ENCODE measurements at regions not wholly inside any gene's neighbourhood (a gene's known extent, or its start where the extent isn't known, plus 50 kb on each side); places are given as distances from the start of the nearest gene placed in this dataset.

DNA sequence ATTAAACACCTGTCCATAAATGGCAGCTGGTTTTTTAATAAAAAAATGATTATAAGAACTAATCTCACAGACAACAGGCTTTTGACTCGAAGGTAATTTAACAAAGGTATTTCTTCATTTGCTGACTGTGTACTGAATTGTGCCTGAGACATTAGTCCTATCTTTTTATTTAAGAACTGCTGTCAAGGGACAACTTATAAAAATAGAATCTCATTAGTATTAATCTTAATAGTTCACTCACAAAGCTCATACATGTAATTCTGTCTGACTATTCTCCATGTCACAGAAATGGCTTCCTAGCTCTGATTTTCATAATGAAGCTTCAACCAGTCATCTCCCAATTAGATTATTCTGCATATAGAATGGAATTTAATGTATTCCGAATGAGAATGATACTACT lies 276.9 kb upstream of the PDZRN3 start:
- no peak for DNase-seq (ENCODE audit: extremely low read depth in 1 of 2, low read depth in 1 of 2)

DNA sequence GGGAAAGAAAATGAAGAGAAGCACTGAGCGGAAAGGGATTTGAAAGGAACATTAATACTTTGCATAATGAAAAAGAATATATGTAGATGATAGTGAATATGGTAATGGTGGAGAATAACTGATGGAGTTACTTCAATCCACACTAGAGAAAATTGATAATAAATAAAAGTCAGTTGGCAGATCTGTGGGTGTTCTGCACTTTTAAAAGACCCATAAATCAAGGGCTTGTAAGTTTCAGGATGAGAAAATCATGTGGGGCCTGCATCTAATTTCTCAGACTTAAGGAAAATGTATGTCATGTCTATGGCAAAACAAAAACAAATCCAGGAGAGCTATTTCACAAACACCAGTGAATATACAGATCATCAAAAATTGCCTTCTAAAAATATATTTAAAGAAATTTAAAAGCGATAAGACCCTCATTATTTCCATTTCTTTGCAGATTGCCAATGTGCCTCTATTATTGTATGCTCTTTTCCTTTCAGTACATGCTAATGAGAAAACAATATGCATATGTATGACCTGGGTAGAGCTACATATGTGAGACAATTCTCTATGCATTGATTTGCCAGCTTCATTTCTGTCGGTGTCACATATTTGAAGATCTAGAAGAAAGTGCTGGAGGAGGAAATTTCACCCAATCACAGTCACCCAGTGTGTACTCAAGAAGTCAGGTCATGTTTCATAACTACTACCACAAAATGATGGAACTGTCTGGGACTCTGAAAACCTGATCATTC lies 269.9 kb upstream of the PDZRN3 start:
- DNase-seq (ENCODE audit: extremely low read depth in 1 of 2, low read depth in 1 of 2) = no peak

DNA sequence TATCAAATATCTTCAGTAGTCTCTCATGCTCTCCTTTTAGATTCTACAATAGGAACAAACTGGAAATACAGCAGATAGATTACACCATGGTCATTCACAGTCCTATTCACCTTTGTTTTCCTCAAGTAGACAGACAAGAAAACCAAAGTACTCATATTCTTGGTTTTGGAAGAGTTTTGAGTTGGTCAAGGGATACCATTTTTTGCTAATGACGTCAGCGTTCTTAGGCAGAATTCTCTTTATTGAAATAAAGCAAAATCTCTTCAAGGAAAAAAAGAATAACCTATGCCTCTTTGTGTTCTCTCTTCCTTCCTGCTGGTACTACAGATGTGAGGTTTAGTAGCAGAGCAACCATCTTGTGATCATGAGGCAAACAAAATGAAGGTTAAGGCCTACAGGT lies 268.3 kb upstream of the PDZRN3 start:
- DNase-seq (ENCODE audit: extremely low read depth in 1 of 2, low read depth in 1 of 2) = no peak

DNA sequence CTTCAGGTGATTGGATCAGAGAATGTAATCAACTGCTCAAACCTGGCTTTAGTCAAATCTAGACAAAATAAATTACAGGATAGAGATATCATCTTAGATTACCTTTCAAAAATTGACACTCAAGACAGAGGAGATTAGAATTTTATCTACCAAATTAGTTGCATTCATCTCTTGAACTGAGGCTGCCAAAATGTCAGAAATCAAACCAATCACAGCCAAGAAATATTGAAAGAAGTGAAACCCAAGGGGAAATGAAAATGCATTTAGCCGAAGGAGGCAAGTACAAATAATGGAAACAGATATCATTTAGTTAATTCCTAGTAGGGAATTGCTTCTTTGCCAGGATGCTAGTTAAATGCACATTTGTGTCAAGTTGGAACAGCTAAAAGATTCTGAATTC lies 261.1 kb upstream of the PDZRN3 start:
- no peak for DNase-seq (ENCODE audit: extremely low read depth in 1 of 2, low read depth in 1 of 2)

DNA sequence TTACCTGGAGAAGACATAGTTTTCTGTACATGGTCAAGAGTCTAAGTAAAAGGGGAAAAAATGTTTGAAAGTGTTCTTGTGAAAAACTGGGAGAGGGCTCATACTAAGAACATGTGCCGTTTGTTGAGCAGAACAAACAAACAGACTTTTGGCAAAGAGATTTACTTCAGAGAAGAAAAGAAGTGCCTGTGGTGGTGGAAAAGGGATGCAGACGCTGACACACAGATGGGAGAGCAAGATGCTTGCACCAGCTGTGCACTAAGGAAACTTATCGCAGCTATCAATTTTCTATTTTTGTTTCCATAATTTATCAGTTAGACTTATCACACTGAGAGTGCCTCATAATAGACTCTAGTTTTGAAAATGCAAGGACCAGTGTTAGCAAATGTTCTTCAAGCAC lies 259.6 kb upstream of the PDZRN3 start:
- DNase-seq (ENCODE audit: extremely low read depth in 1 of 2, low read depth in 1 of 2) = no peak

DNA sequence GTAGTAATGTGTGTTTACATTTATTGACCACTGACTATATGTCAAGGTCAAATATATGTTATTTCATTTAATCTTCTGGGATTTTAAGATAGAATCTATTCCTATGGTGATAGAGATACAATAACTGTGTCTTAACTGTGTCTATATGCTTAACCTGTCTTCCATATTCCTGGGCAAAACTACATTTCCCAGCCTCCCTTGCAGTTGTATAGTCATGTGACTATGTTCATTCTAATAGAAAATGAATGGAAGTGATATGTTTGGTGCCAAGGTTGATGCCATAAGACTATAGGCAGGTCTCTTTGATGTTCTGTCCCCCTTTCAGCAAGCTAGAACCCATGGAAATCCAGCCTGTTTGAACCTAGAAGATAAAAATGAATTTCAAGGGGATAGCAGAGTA lies 258.8 kb upstream of the PDZRN3 start:
- DNase-seq (ENCODE audit: extremely low read depth in 1 of 2, low read depth in 1 of 2) = no peak

DNA sequence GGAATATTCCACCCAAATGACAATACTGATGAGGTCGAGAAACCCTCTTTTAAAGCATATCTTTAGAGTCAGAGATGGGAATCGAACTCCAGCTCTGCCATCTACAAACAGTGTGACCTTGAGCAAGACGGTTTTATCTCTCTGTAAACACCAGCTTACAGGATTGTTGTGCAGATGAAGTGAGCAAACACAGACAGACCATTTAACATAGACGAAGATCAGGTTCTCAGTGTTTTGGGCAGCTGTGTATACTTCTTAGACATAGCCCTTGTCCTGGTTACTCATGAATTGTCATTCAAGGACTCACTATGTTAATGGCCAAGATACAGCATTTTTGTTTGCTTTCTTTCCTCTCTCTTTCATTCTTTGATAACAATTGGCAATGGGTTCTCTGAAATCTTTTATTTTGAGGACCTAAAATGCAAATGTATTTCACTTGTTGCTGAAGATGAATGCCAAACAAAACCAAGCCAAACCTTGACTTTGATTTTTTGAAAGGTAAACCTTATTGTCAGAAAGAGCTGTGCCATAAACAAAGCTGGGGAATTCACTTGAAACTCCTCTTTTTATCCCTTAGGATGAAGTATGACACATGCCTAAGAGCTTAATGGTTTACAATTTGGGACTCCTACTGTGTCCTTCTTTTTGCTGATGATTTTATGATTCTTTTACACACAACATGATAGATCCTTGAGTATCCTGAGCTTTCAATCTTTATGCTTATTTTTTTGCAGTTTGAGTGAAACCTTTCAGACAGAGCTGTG lies 250.0 kb upstream of the PDZRN3 start:
- DNase-seq (ENCODE audit: extremely low read depth in 1 of 2, low read depth in 1 of 2) = no peak

DNA sequence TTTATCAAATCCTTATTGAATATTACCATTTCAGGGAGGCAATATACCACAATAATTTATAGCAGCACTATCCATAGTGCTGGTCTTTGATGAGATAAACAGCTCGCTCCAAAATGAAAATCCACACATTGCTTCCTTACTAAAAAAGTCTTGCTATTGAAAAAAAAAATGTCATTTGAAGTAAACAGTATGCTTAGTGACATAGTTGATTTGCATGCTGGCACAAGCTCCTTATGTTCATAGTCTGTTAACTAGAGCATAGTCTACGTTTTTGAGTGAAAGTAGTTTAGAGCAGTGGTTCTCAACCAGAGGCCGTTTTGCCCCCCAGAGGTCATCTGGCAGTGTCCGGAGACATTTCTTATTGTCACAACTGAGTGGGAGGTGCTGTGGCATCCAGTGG lies 249.4 kb upstream of the PDZRN3 start:
- DNase-seq (ENCODE audit: extremely low read depth in 1 of 2, low read depth in 1 of 2) = no peak

DNA sequence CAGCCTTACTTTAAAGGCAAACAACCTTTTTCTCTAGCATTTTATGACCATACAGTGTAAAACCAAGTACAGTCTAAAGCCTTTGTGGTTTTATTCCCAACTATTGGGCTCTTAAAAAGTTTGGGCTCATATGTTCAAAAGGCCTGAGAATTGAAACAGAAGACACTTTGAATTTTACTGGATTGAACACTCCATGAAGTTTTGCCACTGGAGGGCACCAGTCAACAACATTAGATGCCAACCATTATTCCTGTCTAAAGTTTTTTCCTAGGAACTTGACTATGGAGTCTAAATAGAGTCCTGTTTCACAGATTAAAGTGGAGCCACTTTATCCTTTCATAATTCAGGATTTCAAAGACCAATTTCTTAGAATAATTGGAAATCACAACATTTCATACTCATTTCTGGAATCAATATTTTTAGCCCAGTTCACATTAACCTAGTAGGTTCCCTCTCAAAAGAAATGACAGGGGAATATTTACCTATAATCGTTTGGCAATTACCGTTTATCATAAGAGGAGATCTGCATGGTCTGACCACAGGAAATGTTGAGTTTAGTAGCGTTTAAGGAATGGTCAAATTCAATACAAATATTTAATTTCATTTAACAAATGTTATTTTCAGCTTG lies 244.1 kb upstream of the PDZRN3 start:
- no peak for DNase-seq (ENCODE audit: extremely low read depth in 1 of 2, low read depth in 1 of 2)

DNA sequence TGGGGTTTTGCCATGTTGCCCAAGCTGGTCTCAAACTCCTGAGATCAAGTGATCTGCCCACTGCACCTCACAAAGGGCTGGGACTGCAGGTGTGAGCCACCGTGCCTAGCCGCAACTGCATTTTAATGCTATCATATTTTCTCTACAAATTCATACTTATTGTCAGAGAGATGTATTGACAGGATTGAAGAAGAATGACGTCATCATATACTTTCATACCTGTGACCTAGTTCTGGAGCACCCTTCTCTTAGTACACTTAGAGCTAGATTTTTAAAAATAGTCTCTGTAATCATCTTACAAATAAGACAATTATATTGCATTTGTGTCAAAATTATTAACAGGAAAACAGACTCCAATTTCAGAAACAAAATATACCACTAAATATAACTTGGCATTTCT lies 242.8 kb upstream of the PDZRN3 start:
- no peak for DNase-seq (ENCODE audit: extremely low read depth in 1 of 2, low read depth in 1 of 2)

DNA sequence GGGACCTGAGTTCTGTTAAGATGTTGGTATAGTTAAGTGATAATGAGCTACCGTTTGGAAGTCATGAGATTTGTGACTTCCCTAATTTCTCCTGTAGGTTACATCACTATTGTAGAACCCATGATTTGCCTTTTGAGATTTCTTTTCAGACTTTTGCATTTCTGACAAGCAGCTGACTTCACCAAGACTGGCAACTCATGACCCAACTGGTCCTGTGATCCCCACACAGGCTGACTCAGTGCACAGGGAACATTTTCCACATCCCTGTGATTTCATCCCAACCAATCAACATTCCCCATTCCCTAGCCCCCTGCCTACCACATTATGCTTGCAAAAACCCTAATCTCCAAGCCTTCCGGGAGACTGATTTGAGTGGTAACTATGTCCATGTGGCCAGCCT lies 242.1 kb upstream of the PDZRN3 start:
- DNase-seq (ENCODE audit: extremely low read depth in 1 of 2, low read depth in 1 of 2) = no peak

DNA sequence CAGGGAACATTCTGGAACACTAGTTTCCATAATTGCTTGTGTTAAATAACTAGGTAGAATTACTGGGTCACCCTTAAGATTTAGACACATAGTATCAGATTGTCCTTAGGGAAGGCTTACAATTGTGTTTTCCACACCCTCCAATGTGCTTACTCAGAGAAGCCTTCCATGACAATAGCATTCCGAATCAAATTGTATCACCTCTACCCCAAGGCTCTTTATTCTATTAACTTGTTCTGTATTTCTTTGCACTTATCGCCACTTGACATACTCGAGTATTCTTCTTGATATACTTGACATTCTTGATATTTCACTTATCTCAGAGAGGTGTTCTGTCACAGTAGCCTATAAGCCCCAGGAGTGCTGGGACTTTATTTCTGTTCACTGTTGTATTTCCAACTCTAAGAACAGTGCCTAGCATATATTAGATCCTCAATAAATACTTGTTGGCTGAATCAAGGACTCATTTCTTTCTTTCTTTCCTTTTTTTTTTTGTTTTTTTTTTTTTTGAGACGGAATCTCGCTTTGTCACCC lies 238.9 kb upstream of the PDZRN3 start:
- no peak for DNase-seq (ENCODE audit: extremely low read depth in 1 of 2, low read depth in 1 of 2)

DNA sequence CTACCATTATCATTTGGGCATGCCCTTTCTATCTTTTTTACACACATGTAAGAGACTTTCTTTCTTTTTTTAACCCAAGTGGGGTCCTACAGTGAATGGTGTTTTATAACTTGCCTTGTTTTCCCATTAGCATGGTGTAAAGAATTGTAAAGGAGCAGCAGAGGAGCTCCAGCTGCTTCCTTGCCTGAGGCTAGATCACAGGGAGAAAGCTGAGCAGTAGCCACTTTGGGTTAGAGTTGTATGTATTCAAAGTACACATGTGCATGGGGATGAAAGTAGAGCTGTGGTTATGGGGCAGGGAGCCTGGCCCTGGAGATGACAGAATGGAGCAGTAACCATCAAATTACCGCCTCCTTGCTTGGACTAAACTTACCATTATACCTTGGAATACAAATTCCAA lies 231.1 kb upstream of the PDZRN3 start:
- DNase-seq (ENCODE audit: extremely low read depth in 1 of 2, low read depth in 1 of 2) = no peak

DNA sequence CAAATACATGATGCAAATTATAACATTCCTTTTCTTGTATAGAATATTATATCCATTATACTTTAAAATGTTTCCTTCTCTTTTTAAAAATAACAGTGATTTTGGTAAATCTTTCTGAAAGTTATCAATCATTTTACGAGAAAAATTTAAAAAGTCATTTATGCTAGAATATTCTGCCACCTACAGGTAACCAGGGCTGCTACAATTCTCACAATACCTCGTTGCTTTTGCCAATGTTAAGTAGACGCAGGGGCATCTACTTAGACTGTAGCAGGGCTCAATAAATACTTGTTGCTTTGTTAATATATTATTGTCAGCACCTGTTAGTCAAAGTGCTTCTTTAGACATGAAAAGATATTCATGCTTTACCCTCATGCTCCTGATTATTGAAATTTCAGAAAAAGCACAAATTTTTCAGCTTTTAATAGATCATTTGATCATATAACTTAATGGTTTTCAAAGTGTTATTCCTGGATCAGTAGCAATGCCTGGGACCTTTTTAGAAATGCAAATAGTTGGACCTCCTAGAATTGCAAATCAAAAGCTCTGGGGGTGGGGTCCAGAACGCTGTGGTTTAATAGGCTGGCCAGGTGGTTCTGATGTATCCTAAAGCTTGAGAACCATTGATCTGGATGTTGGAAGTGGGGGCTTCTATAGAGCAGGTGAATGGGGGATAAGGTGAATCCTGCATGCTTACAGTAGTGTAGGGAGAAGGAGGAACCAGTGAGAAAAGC lies 223.6 kb upstream of the PDZRN3 start:
- no peak for DNase-seq (ENCODE audit: extremely low read depth in 1 of 2, low read depth in 1 of 2)

DNA sequence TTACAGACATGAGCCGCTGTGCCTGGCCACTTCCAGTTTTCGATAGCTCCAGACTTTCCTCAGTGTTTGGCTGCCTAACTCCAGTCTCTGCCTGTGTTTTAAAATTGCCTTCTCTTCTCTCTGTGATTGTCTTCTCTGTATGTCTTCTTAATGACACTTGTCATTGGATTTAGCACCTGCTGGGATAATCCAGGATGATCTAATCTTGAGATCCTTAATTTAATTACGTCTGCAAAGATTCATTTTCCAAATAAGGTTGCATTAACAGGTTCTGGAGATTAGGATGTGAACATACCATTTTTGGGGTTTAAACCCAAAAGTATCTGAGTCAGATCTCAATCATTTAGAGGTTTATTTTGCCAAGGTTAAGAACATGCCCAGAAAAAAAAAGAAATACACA lies 222.2 kb upstream of the PDZRN3 start:
- no peak for DNase-seq (ENCODE audit: extremely low read depth in 1 of 2, low read depth in 1 of 2)

DNA sequence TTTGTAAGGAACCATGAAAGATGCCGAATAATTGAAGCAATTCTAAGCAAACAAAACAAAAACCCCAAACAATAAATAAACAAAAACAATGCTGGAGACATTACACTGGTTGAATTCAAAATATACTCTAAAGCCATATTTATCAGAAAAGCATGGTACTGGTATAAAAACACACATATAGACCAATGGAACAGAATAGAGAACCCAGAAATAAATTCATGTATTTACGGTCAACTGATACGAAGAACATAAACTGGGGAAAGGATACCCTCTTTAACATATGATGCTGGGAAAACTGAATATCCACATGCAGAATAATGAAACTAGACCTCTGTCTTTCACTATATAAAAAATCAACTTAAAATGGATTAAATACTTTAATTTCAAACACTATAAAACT lies 214.3 kb upstream of the PDZRN3 start:
- DNase-seq (ENCODE audit: extremely low read depth in 1 of 2, low read depth in 1 of 2) = no peak

DNA sequence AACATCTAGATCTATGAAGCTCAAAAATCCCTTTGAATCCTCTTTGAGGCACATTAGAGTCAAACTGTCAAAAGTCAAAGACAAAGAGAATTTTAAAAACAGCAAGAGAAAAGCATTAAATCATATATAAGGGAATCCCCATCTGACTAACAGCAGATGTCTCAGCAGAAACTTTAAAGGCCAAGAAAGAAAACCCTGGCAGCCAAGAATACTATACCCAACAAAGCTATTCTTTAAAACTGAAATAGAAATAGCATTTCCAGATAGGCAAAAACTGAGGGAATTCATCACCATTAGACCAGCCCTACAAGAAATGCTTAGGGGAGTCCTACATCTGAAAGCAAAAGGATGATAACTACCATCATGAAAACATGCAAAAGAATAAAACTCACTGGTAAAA lies 211.2 kb upstream of the PDZRN3 start:
- DNase-seq (ENCODE audit: extremely low read depth in 1 of 2, low read depth in 1 of 2) = no peak

DNA sequence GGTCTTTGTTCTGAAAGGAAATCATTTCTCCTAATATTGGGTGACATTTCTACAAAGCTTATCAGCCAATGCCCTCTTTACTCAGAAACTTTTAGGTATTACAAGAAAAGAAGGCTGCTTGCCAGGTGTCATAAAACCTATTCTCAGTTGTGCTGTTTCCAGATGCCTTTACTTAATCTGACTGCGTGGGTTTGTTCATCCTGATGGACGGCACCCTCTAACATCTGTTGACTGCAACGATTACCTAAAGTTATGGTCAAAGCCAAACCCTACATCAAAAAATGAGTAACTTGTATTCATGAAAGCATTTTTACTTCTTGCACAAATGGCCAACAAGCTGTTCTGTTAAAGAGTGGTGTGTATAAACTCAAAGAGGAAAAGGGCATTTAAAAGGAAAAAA lies 207.7 kb upstream of the PDZRN3 start:
- no peak for DNase-seq (ENCODE audit: extremely low read depth in 1 of 2, low read depth in 1 of 2)

DNA sequence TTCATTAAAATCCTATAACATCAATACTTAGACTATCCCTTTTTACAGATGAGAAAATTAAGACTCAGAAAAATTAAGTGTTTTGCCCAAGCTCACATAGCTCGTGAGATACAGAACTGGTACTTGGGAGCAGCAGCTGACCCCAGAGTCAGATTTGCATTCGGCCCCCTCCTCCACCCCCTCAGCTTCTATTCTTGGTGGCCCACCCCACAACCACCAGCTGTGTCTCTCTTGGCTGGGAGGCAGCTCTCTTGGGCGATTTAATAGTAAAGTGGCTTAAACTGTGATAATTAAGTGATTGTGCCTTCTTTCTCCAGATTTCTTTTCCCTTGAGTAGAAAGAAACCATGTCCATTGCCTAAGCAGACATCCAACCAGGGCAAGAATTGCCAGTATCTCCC lies 203.6 kb upstream of the PDZRN3 start:
- no peak for DNase-seq (ENCODE audit: extremely low read depth in 1 of 2, low read depth in 1 of 2)

DNA sequence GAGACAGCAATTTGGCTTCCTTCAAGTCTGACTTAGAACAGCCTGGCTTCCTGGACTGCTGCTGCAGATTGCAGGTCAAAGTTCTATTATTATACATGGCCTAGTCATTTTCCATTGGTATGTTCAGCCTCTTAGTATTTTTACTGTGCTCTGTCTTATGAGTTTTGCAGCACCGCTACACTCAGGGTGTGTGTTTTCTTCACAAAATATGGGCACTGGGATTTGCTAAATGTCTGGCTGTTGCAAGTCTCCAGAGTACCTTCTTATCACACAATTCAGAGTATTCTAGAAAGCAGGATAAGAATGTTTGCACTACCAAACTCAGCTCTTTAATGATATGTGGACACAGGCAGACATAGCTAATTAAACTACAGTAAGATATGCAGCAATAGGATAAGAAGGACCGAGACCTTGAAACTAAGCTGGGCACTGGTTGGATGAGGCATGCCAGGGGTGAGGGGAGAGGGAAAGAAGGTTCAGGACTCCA lies 203.0 kb upstream of the PDZRN3 start:
- no peak for DNase-seq (ENCODE audit: extremely low read depth in 1 of 2, low read depth in 1 of 2)

DNA sequence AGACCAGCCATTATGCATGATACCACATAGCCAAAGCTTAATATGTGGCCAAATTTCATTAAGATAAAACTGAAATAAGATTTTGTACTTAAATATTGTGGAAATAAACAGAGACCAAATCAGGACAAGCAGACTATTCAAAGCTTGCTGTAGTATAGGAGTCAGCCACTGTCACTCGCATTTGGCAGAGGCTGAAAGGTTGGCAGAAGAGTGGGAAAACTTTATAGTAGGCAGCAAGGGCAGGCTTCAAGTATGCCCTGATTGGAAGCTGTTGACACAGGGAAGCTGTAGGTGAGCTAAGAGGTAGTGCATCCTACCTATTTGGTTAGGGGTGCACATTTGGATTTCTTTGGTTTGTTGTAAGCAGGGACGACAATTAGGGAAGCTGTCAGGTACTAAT lies 202.5 kb upstream of the PDZRN3 start:
- no peak for DNase-seq (ENCODE audit: extremely low read depth in 1 of 2, low read depth in 1 of 2)
